HG02759 (cell line): ENCODE measurements at regions not wholly inside any gene's neighbourhood (a gene's known extent, or its start where the extent isn't known, plus 50 kb on each side); places are given as distances from the start of the nearest gene placed in this dataset.
"Not testable (repeated sequence)": the region's sequence is repeated elsewhere in the genome, so short reads cannot be mapped to it uniquely, and the experiment has no call there.

Source experiments
- ATAC-seq: cut with Tn5 transposase; IDR thresholded peaks from one replicate; pipeline ENCODE4 v1.9.1; 2021; ENCODE audit warnings: mild to moderate bottlenecking, moderate library complexity; ENCODE audit not compliant: unreplicated experiment

GRCh38 chr6:21874372-21874771 lies 280.8 kb downstream of the SOX4 start:
- ATAC-seq: no peak

GRCh38 chr6:21877037-21877436 lies 283.5 kb downstream of the SOX4 start:
- not testable (repeated sequence) for ATAC-seq

GRCh38 chr6:21880249-21880648 lies 286.7 kb downstream of the SOX4 start:
- not testable (repeated sequence) for ATAC-seq

- no peak for ATAC-seq
Measured at GRCh38 chr6:21881969-21882465, 288.5 kb downstream of the SOX4 start.

GRCh38 chr6:21883595-21884328 lies 290.2 kb downstream of the SOX4 start:
- ATAC-seq: no peak

- no peak for ATAC-seq
Measured at GRCh38 chr6:21885111-21885510, 291.6 kb downstream of the SOX4 start.

- no peak for ATAC-seq
Measured at GRCh38 chr6:21885532-21886114, 292.1 kb downstream of the SOX4 start.

GRCh38 chr6:21886542-21887151 lies 293.1 kb downstream of the SOX4 start:
- no peak for ATAC-seq

- ATAC-seq: no peak
Measured at GRCh38 chr6:21887231-21888185, 294.0 kb downstream of the SOX4 start.

- no peak for ATAC-seq
Measured at GRCh38 chr6:21891080-21891479, 297.5 kb downstream of the SOX4 start.

GRCh38 chr6:21893793-21894192 lies 300.2 kb downstream of the SOX4 start:
- no peak for ATAC-seq

GRCh38 chr6:21895555-21895954 lies 302.0 kb downstream of the SOX4 start:
- no peak for ATAC-seq

GRCh38 chr6:21898107-21898796 lies 304.7 kb downstream of the SOX4 start:
- ATAC-seq: no peak

GRCh38 chr6:21899708-21900107 lies 306.2 kb downstream of the SOX4 start:
- no peak for ATAC-seq

- no peak for ATAC-seq
Measured at GRCh38 chr6:21900730-21901129, 307.2 kb downstream of the SOX4 start.

GRCh38 chr6:21902628-21903169 lies 309.1 kb downstream of the SOX4 start:
- ATAC-seq: no peak

GRCh38 chr6:21905531-21905930 lies 312.0 kb downstream of the SOX4 start:
- no peak for ATAC-seq

GRCh38 chr6:21906826-21907225 lies 313.3 kb downstream of the SOX4 start:
- no peak for ATAC-seq

- no peak for ATAC-seq
Measured at GRCh38 chr6:21907291-21907690, 313.7 kb downstream of the SOX4 start.
